ENCODE measurements at regions not wholly inside any gene's neighbourhood (a gene's known extent, or its start where the extent isn't known, plus 50 kb on each side); places are given as distances from the start of the nearest gene placed in this dataset.

- DNase-seq (ENCODE audit: low read depth in 2 of 2), result no peak
- no peak for TF ChIP-seq CTCF (IDR thresholded peaks at IDR 0.05; ENCODE audit: low read depth, low read length)
- H3K4me3 ChIP-seq (replicated peaks in 1 of 2; ENCODE audit: low read depth in 2 of 2, low read length in 2 of 2), result no peak overlapping the region
These were observed 506.5 kb downstream of the TCERG1L start for GRCh38 chr10:130804778-130805634.

GRCh38 chr10:130805635-130806030, 505.9 kb downstream of the TCERG1L start:
- no peak overlapping the region for H3K4me3 ChIP-seq (replicated peaks in 1 of 2; ENCODE audit: low read depth in 2 of 2, low read length in 2 of 2)
- no peak for TF ChIP-seq CTCF (IDR thresholded peaks at IDR 0.05; ENCODE audit: low read depth, low read length)
- DNase-seq (ENCODE audit: low read depth in 2 of 2), result no peak

DNA sequence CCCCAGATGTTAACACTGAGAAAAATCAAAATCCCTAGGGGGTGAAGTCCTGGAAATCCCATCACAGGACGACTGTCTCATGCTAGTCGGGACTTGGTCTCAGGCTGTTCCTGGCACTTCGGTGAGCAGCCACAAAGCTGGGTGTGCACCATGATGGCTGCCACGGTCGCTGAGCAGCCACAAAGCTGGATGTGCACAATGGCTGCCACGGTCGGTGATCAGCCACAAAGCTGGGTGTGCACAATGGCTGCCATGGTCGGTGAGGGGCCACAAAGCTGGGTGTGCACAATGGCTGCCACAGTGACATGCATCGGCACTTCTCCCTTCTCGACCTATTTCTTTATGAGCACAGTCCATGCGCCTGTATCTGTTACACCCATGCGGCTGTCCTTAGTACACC, 505.1 kb downstream of the TCERG1L start:
- H3K4me3 ChIP-seq (replicated peaks in 1 of 2; ENCODE audit: low read depth in 2 of 2, low read length in 2 of 2), result no peak overlapping the region
- no peak for TF ChIP-seq CTCF (IDR thresholded peaks at IDR 0.05; ENCODE audit: low read depth, low read length)
- DNase-seq (ENCODE audit: low read depth in 2 of 2), result no peak

DNA sequence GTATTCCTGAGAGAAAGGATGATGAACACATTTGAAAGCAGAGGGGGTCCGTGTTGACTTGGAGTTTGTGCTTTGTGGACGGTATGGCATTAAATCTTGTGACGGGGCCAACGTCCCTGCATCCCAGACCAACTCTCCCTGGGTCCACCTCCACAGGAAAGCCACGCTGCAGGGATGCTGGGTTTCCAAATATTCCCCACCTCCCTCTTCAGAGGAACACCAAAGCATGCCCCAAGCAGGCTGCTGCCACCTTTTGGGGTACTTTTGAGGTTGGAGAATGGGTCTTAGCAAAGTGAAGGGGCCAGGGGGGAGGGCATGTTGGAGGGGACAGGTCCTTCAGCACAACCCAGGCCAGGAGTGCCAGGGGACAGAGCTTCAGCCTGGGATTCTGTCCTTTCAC, 504.4 kb downstream of the TCERG1L start:
- H3K4me3 ChIP-seq (replicated peaks in 1 of 2; ENCODE audit: low read depth in 2 of 2, low read length in 2 of 2), result no peak overlapping the region
- TF ChIP-seq CTCF (IDR thresholded peaks at IDR 0.05; ENCODE audit: low read depth, low read length), result no peak
- DNase-seq (ENCODE audit: low read depth in 2 of 2), result no peak

DNA sequence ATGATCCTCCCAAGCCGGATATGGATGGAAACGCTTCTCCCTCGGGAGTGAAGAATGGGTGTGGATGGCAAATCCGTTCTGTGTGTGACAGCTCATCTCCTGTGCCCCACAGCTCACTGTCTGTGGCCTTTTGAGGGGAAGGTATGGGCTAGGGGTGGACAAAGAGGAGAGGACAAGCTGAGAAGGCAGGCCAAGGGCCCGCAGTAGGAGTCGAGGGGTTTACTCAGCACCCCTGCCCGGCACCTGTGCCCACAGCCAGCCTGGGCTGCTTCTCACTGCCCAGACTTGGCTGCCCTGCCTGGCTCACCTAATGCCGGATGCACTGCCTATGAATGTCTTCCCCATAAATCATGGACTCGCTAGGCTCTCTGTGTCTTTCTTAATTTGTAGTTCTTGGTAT, 503.8 kb downstream of the TCERG1L start:
- H3K4me3 ChIP-seq (replicated peaks in 1 of 2; ENCODE audit: low read depth in 2 of 2, low read length in 2 of 2), result no peak overlapping the region
- no peak for TF ChIP-seq CTCF (IDR thresholded peaks at IDR 0.05; ENCODE audit: low read depth, low read length)
- DNase-seq (ENCODE audit: low read depth in 2 of 2), result no peak

DNA sequence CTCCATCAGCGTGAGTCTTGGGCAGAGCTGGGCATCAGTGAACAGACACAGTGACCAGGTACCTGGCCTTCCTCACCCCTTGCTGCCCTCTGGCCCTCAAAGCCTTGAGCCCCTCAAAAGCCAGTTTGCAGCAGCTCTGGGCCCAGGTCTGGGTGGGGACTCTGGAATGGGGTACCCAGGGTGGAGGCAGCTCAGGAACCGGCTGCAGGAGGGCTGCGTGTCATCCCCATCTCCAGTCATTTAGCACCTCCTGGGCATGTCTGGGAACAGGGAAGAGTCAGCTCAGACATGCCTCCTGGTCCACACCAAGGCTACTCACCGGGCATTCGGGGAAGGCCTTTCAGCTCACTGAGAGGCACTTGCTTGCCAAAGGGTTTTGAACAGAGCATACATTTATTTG, 503.3 kb downstream of the TCERG1L start:
- H3K4me3 ChIP-seq (replicated peaks in 1 of 2; ENCODE audit: low read depth in 2 of 2, low read length in 2 of 2), result no peak overlapping the region
- no peak for DNase-seq (ENCODE audit: low read depth in 2 of 2)
- no peak for TF ChIP-seq CTCF (IDR thresholded peaks at IDR 0.05; ENCODE audit: low read depth, low read length)

- DNase-seq (ENCODE audit: low read depth in 2 of 2), result no peak
- no peak overlapping the region for H3K4me3 ChIP-seq (replicated peaks in 1 of 2; ENCODE audit: low read depth in 2 of 2, low read length in 2 of 2)
- no peak for TF ChIP-seq CTCF (IDR thresholded peaks at IDR 0.05; ENCODE audit: low read depth, low read length)
These were observed 502.8 kb downstream of the TCERG1L start for GRCh38 chr10:130808686-130809085.
